Loucy (cell line): ENCODE measurements at regions not wholly inside any gene's neighbourhood (a gene's known extent, or its start where the extent isn't known, plus 50 kb on each side); places are given as distances from the start of the nearest gene placed in this dataset.

Experiments used
- H2AFZ ChIP-seq: fragments of 200-600 bp; sonication (generic); 2 replicates; pipeline ENCODE4 v1.6.0; 2016; ENCODE audit warnings: antibody characterized with exemption, mild to moderate bottlenecking, low read length, moderate library complexity
- H3F3A ChIP-seq: fragments of 200-600 bp; 2 replicates; pipeline ENCODE4 v1.6.0; 2016; ENCODE audit warnings: antibody characterized with exemption, low read depth, mild to moderate bottlenecking
- H3K27me3 ChIP-seq: fragments of 200-600 bp; sonication (generic); 2 replicates; pipeline ENCODE4 v1.6.1; 2014; ENCODE audit warnings: low read length, mild to moderate bottlenecking; ENCODE audit not compliant: insufficient read depth, poor library complexity, severe bottlenecking
- H3K36me3 ChIP-seq: fragments of 200-600 bp; sonication (generic); 2 replicates; pipeline ENCODE4 v1.6.1; 2016; ENCODE audit warnings: low read length; ENCODE audit not compliant: insufficient read depth
- H3K4me1 ChIP-seq: fragments of 200-600 bp; sonication (generic); 2 replicates; pipeline ENCODE4 v1.5.1; 2014; ENCODE audit warnings: low read length, mild to moderate bottlenecking; ENCODE audit not compliant: insufficient read depth, poor library complexity, severe bottlenecking
- H3K4me2 ChIP-seq: fragments of 200-600 bp; sonication (generic); 2 replicates; pipeline ENCODE4 v1.6.0; 2014; ENCODE audit warnings: antibody characterized with exemption, low read length, low read depth, mild to moderate bottlenecking; ENCODE audit not compliant: poor library complexity, severe bottlenecking
- H3K4me3 ChIP-seq: fragments of 200-600 bp; sonication (generic); 2 replicates; pipeline ENCODE4 v1.5.1; 2014; ENCODE audit warnings: low read length, mild to moderate bottlenecking, mixed read lengths; ENCODE audit not compliant: poor library complexity, severe bottlenecking
- H3K79me2 ChIP-seq: fragments of 200-600 bp; sonication (generic); 2 replicates; pipeline ENCODE4 v1.6.1; 2014; ENCODE audit warnings: low read length; ENCODE audit not compliant: insufficient read depth
- H3K9ac ChIP-seq: fragments of 200-600 bp; sonication (generic); 2 replicates; pipeline ENCODE4 v1.6.0; 2014; ENCODE audit warnings: mild to moderate bottlenecking, low read depth, low read length, moderate library complexity; ENCODE audit not compliant: poor library complexity, severe bottlenecking
- H3K9me2 ChIP-seq: fragments of 200-600 bp; sonication (generic); replicated peaks from 2 replicates; pipeline ENCODE4 v1.6.1; 2016; ENCODE audit warnings: low read depth, low read length, mixed read lengths
- H3K9me3 ChIP-seq: fragments of 200-600 bp; sonication (generic); 2 replicates; pipeline ENCODE4 v1.6.1; 2014; ENCODE audit warnings: mild to moderate bottlenecking, antibody characterized with exemption, low read length, low read depth; ENCODE audit not compliant: insufficient read depth
- H4K20me1 ChIP-seq: fragments of 200-600 bp; sonication (generic); 2 replicates; pipeline ENCODE4 v1.6.0; 2014; ENCODE audit warnings: antibody characterized with exemption, low read length, mild to moderate bottlenecking; ENCODE audit not compliant: insufficient read depth, poor library complexity, severe bottlenecking
- CTCF ChIP-seq: fragments of 200-600 bp; sonication (generic); conservative IDR thresholded peaks from 2 replicates; pipeline ENCODE4 v1.5.1; 2014; ENCODE audit warnings: mild to moderate bottlenecking, antibody characterized with exemption, low read length
- EZH2phosphoT487 ChIP-seq: fragments of 200-600 bp; IDR thresholded peaks from 2 replicates; pipeline ENCODE4 v1.6.1; 2018; ENCODE audit warnings: antibody characterized with exemption, mild to moderate bottlenecking, moderate library complexity, borderline replicate concordance

GRCh38 chr18:60686142-60686541 lies 313.6 kb upstream of the MC4R start:
- Histone ChIP-seq H4K20me1 (no peaks in the 10 kb centered on the region), H3K9ac (no peak overlapping the region), H2AFZ (no peak overlapping the region), H3K9me2 (no peaks in the 10 kb centered on the region), H3F3A (no peaks in the 10 kb centered on the region), H3K4me1 (no peaks in the 10 kb centered on the region), H3K9me3 (no peaks in the 10 kb centered on the region), H3K79me2 (no peaks in the 10 kb centered on the region), H3K4me2 (no peak overlapping the region), H3K27me3 (no peaks in the 10 kb centered on the region), H3K4me3 (no peak overlapping the region), H3K36me3 (no peaks in the 10 kb centered on the region)
- TF ChIP-seq CTCF, result no peak
- TF ChIP-seq EZH2phosphoT487, result no peak

- H3K4me2 ChIP-seq, result no peak overlapping the region
- no peak overlapping the region for H3K9ac ChIP-seq
- H3K9me2 ChIP-seq, result no peaks in the 10 kb centered on the region
- H3K4me3 ChIP-seq, result no peak overlapping the region
- no peaks in the 10 kb centered on the region for H3F3A ChIP-seq
- H3K4me1 ChIP-seq, result no peaks in the 10 kb centered on the region
- no peaks in the 10 kb centered on the region for H3K27me3 ChIP-seq
- H3K9me3 ChIP-seq, result no peaks in the 10 kb centered on the region
- no peaks in the 10 kb centered on the region for H4K20me1 ChIP-seq
- TF ChIP-seq CTCF (no peak), EZH2phosphoT487 (no peak)
- H3K79me2 ChIP-seq, result no peaks in the 10 kb centered on the region
- no peaks in the 10 kb centered on the region for H3K36me3 ChIP-seq
- no peak overlapping the region for H2AFZ ChIP-seq
Observed at GRCh38 chr18:60691061-60691460, 318.5 kb upstream of the MC4R start.

- H3F3A ChIP-seq, result no peaks in the 10 kb centered on the region
Observed at GRCh38 chr18:60693426-60693825, 320.9 kb upstream of the MC4R start.

More at GRCh38 chr18:60693426-60693825, 320.9 kb upstream of the MC4R start:
- TF ChIP-seq EZH2phosphoT487 (no peak), CTCF (no peak)
- no peak overlapping the region for H3K4me2 ChIP-seq
- no peak overlapping the region for H3K4me3 ChIP-seq
- H3K9ac ChIP-seq, result no peak overlapping the region
- H2AFZ ChIP-seq, result no peak overlapping the region
- H3K36me3 ChIP-seq, result no peaks in the 10 kb centered on the region
- no peaks in the 10 kb centered on the region for H3K9me2 ChIP-seq
- no peaks in the 10 kb centered on the region for H4K20me1 ChIP-seq
- H3K4me1 ChIP-seq, result no peaks in the 10 kb centered on the region
- no peaks in the 10 kb centered on the region for H3K9me3 ChIP-seq
- H3K27me3 ChIP-seq, result no peaks in the 10 kb centered on the region
- H3K79me2 ChIP-seq, result no peaks in the 10 kb centered on the region
